ENCODE measurements at regions not wholly inside any gene's neighbourhood (a gene's known extent, or its start where the extent isn't known, plus 50 kb on each side); places are given as distances from the start of the nearest gene placed in this dataset.

DNA sequence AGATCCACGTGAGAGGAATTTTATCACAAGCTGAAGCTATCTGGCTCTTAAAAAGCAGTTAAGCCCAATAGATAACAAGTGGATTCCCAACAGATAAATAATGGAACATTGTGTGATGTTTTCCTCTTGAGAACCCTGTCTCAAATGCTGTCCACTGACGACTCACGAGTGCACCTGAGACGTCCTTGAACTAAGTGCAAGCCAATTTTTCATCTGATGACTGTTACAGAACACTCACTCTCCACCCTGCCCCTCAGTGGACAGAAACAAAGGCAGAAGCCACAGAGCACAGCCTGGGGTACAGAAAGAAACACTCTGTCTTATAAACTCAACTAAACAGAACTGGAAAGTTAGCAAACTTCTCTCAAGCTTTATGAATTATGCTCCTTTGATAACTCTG is 199.5 kb downstream of the KCNN2 start:
- Histone ChIP-seq H3K9ac (ENCODE audit: insufficient read depth in 1 of 2, low read depth in 2 of 2, low read length in 2 of 2) (no peak overlapping the region), H3K9me1 (ENCODE audit: control insufficient read depth, insufficient read depth, low read length) (no peaks in the 10 kb centered on the region), H3K9me3 (replicated peaks; ENCODE audit: control insufficient read depth, insufficient read depth, low read depth, low read length) (no peaks in the 10 kb centered on the region), H3K4me1 (replicated peaks in 1 of 2; ENCODE audit: control insufficient read depth in 2 of 2, insufficient read depth in 2 of 2, low read length in 2 of 2) (no peaks in the 10 kb centered on the region), H3K27me3 (ENCODE audit: control insufficient read depth in 2 of 2, insufficient read depth in 2 of 2, low read length in 2 of 2) (no peaks in the 10 kb centered on the region), H3K4me3 (no peak overlapping the region), H2AFZ (ENCODE audit: low read depth, low read length) (no peak overlapping the region), H3K36me3 (ENCODE audit: control insufficient read depth, insufficient read depth, low read length) (no peaks in the 10 kb centered on the region), H3K79me2 (ENCODE audit: control insufficient read depth, insufficient read depth, low read length) (no peaks in the 10 kb centered on the region), H3K4me2 (ENCODE audit: insufficient read depth, low read length) (no peak overlapping the region), H3K27ac (ENCODE audit: extremely low read depth, low read depth, low read length) (no peak overlapping the region), H4K20me1 (replicated peaks; ENCODE audit: control insufficient read depth, insufficient read depth, low read length) (no peaks in the 10 kb centered on the region)
- ATAC-seq = no peak
- WGBS (ENCODE audit: insufficient coverage, low coverage, missing lambda C conversion rate) = 0% methylated on average over 4 of the region's 4 CpGs
- no peak for DNase-seq (ENCODE audit: extremely low read depth in 1 of 4, low spot score in 3 of 4)
- CTCF ChIA-PET (ENCODE audit: low intra/inter-chr PET ratio) = no interaction called here
- POLR2A ChIA-PET = no interaction called here
- in situ Hi-C loops (cut with MboI) = no loop called here
- FAIRE-seq = no peak
- no peak for TF ChIP-seq CHD1 (IDR thresholded peaks at IDR 0.05; ENCODE audit: low read length)
- TF ChIP-seq SRSF1 (IDR thresholded peaks at IDR 0.05; ENCODE audit: low read depth, low read length) = no peak
- no peak for TF ChIP-seq BRF1 (IDR thresholded peaks at IDR 0.05; ENCODE audit: borderline replicate concordance, extremely low read depth, insufficient read length)
- TF ChIP-seq, protein P1, sequence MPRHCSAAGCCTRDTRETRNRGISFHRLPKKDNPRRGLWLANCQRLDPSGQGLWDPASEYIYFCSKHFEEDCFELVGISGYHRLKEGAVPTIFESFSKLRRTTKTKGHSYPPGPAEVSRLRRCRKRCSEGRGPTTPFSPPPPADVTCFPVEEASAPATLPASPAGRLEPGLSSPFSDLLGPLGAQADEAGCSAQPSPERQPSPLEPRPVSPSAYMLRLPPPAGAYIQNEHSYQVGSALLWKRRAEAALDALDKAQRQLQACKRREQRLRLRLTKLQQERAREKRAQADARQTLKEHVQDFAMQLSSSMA (CRISPR knock-in tag; IDR thresholded peaks at IDR 0.05) = no peak
- TF ChIP-seq POLR2G (IDR thresholded peaks at IDR 0.05; ENCODE audit: low read depth, low read length) = no peak
- no peak for TF ChIP-seq C11orf30 (IDR thresholded peaks at IDR 0.05; ENCODE audit: low read depth)
- no peak for TF ChIP-seq RAD21 (CRISPR knock-in tag; conservative IDR thresholded peaks at IDR 0.05 in 1 of 2, IDR thresholded peaks at IDR 0.05 in 1 of 2)
- TF ChIP-seq, protein P2, sequence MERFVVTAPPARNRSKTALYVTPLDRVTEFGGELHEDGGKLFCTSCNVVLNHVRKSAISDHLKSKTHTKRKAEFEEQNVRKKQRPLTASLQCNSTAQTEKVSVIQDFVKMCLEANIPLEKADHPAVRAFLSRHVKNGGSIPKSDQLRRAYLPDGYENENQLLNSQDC (CRISPR knock-in tag; IDR thresholded peaks at IDR 0.05) = no peak
- TF ChIP-seq RFX7 (CRISPR knock-in tag; IDR thresholded peaks at IDR 0.05) = no peak
- TF ChIP-seq ZNF175 (CRISPR knock-in tag; IDR thresholded peaks at IDR 0.05; ENCODE audit: low read depth) = no peak
- intact Hi-C loops (cut with micrococcal nuclease) = no loop called here
- no TSS peak for BruUV-seq (replicated peaks)

Data from K562 (cell line).